ENCODE measurements at regions not wholly inside any gene's neighbourhood (a gene's known extent, or its start where the extent isn't known, plus 50 kb on each side); places are given as distances from the start of the nearest gene placed in this dataset.

DNA sequence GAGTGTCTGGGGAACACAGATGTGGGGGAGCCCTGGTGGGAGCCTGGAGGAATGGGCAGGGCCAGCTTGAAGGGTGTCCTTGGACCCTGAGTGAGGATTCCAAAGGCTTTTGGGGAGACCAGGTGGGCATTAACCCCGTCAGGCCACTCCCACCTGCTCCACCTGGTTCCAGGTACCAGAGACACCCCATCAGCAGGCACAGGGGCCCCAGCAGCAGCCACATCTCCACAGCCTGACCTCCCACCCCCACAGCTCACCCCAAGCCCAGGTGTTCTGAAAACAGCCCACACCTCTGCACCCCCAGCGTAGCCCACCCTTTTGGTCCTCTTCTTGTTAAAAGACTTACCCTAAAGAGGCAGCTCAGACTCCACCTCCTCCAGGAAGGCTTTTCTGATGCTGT is 102.1 kb upstream of the PRR20G start:
- TF ChIP-seq TAF1 (IDR thresholded peaks at IDR 0.05; ENCODE audit: borderline replicate concordance, low read depth, low read length) = no peak
- TF ChIP-seq POLR2A (IDR thresholded peaks at IDR 0.05; ENCODE audit: low read depth, low read length) = no peak
- TF ChIP-seq POLR2AphosphoS5 (IDR thresholded peaks at IDR 0.05; ENCODE audit: low read depth, low read length) = no peak
